Astrocyte of the cerebellum (primary cell): ENCODE measurements at regions not wholly inside any gene's neighbourhood (a gene's known extent, or its start where the extent isn't known, plus 50 kb on each side); places are given as distances from the start of the nearest gene placed in this dataset.

Source experiments
- DNase-seq: peaks from one replicate; pipeline ENCODE4 v3.0.0-alpha.2; 2011; ENCODE audit warnings: low read depth
- H3K4me3 ChIP-seq: 2 replicates; pipeline ENCODE4 v1.5.1; 2011; ENCODE audit warnings: mild to moderate bottlenecking, low read depth, low read length, moderate library complexity
- CTCF ChIP-seq: IDR thresholded peaks from 2 replicates; pipeline ENCODE4 v1.5.1; 2012; ENCODE audit warnings: low read length, low read depth, moderate library complexity, mild to moderate bottlenecking; ENCODE audit errors: missing control alignments
- in situ Hi-C: cut with HindIII; loops from 2 replicates; pipeline ENCODE4 v1.10.0; 2017; ENCODE audit warnings: low sequenced_read_pairs

- no peak for TF ChIP-seq CTCF
- in situ Hi-C loops, result no loop called here
- H3K4me3 ChIP-seq, result no peak overlapping the region
- peak; percentile 98 for DNase-seq
Measured at GRCh38 chr9:81492710-81493447, 196.5 kb downstream of the TLE1 start.

GRCh38 chr9:81490605-81491331, 198.6 kb downstream of the TLE1 start:
- TF ChIP-seq CTCF, result no peak
- peak; percentile 95 for DNase-seq
- no peak overlapping the region for H3K4me3 ChIP-seq
- in situ Hi-C loops, result no loop called here

GRCh38 chr9:81489046-81489445, 200.3 kb downstream of the TLE1 start:
- in situ Hi-C loops, result no loop called here
- no peak for DNase-seq
- TF ChIP-seq CTCF, result no peak
- H3K4me3 ChIP-seq, result no peak overlapping the region

GRCh38 chr9:81480828-81481604, 208.3 kb downstream of the TLE1 start:
- in situ Hi-C loops, result no loop called here
- DNase-seq, result no peak
- no peak for TF ChIP-seq CTCF
- H3K4me3 ChIP-seq, result no peak overlapping the region

GRCh38 chr9:81479573-81479972, 209.8 kb downstream of the TLE1 start:
- DNase-seq, result no peak
- in situ Hi-C loops, result no loop called here
- no peak overlapping the region for H3K4me3 ChIP-seq
- no peak for TF ChIP-seq CTCF

- H3K4me3 ChIP-seq, result no peak overlapping the region
- DNase-seq, result no peak
- in situ Hi-C loops, result no loop called here
- no peak for TF ChIP-seq CTCF
Measured at GRCh38 chr9:81477669-81478068, 211.7 kb downstream of the TLE1 start.
